Omental fat pad (tissue), 3 donors: ENCODE measurements at regions not wholly inside any gene's neighbourhood (a gene's known extent, or its start where the extent isn't known, plus 50 kb on each side); places are given as distances from the start of the nearest gene placed in this dataset.

ENCODE experiments used
- ATAC-seq: fragments of 150-250 bp; one replicate; pipeline ENCODE4 v1.9.1; 2016; ENCODE audit warnings: mild to moderate bottlenecking, moderate library complexity; ENCODE audit not compliant: low FRiP score
- DNase-seq: peaks from one replicate; pipeline ENCODE4 v3.0.0-alpha.2; 2019; ENCODE audit warnings: low spot score
- TF ChIP-seq, protein P1 (sequence below), 3 donors: fragments of 450-650 bp; IDR thresholded peaks; one replicate each; pipeline ENCODE4 v1.5.1; 2016 to 2017; ENCODE audit warnings: antibody characterized with exemption in 3 of 3, mild to moderate bottlenecking in 3 of 3, moderate library complexity in 2 of 3

DNA sequence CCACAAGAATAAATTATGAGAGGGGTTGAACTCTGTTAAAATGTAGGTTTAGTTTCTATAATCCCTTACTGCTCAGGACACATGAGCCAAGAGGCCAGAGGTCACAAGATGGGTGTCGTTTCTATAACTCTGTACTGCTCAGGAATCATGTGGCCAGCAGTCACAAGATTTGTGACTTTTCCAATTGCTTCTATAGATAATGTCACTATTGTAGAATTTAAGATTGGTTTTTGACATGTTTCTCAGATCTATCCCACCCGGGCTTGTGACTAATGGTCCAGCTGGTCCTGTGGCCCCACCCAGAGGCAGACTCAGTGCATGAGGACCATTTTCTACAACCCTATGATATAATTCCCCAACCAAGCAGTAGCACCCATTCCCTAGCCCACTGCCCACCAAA, 662.0 kb upstream of the KLF12 start:
- ATAC-seq, result no peak

GRCh38 chr13:74795526-74795925, 661.3 kb upstream of the KLF12 start:
- TF ChIP-seq, protein P1, sequence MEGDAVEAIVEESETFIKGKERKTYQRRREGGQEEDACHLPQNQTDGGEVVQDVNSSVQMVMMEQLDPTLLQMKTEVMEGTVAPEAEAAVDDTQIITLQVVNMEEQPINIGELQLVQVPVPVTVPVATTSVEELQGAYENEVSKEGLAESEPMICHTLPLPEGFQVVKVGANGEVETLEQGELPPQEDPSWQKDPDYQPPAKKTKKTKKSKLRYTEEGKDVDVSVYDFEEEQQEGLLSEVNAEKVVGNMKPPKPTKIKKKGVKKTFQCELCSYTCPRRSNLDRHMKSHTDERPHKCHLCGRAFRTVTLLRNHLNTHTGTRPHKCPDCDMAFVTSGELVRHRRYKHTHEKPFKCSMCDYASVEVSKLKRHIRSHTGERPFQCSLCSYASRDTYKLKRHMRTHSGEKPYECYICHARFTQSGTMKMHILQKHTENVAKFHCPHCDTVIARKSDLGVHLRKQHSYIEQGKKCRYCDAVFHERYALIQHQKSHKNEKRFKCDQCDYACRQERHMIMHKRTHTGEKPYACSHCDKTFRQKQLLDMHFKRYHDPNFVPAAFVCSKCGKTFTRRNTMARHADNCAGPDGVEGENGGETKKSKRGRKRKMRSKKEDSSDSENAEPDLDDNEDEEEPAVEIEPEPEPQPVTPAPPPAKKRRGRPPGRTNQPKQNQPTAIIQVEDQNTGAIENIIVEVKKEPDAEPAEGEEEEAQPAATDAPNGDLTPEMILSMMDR (IDR thresholded peaks at IDR 0.05), result no peak
- DNase-seq (no peak), ATAC-seq (no peak)

More for the DNA sequence above, 662.0 kb upstream of the KLF12 start:
- TF ChIP-seq, protein P1 (IDR thresholded peaks at IDR 0.05), result no peak
- no peak for DNase-seq

DNA sequence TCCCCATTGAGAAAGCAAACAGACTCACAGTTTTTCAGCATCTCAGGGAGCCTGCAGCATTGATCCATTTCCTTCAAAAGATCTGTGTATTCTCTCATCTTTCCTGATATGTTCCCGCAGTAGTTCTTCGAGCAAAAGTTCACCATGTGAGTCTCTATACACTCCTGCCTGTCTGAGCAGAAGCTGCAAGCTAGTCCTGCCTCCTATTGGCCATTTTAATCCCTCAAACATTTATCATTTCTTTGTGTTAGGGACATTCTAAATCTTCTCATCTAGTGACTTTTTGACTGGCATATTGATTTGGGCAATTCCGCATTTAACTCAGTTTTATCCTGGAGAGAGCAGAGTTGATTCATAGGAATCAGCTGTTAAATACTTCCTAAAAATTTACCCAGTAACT, 660.4 kb upstream of the KLF12 start:
- DNase-seq (no peak), ATAC-seq (no peak)
- TF ChIP-seq, protein P1 (IDR thresholded peaks at IDR 0.05), result no peak

GRCh38 chr13:74794147-74794546, 659.9 kb upstream of the KLF12 start:
- ATAC-seq (no peak), DNase-seq (no peak)
- TF ChIP-seq, protein P1 (IDR thresholded peaks at IDR 0.05), result no peak

GRCh38 chr13:74784959-74785358, 650.8 kb upstream of the KLF12 start:
- ATAC-seq (no peak), DNase-seq (no peak)
- TF ChIP-seq, protein P1 (IDR thresholded peaks at IDR 0.05), result no peak

- no peak for DNase-seq
- TF ChIP-seq, protein P1 (IDR thresholded peaks at IDR 0.05), result no peak
- no peak for ATAC-seq
Observed at GRCh38 chr13:74778946-74779345, 644.7 kb upstream of the KLF12 start.

GRCh38 chr13:74778087-74778486, 643.9 kb upstream of the KLF12 start:
- no peak for ATAC-seq

More at GRCh38 chr13:74778087-74778486, 643.9 kb upstream of the KLF12 start:
- TF ChIP-seq, protein P1 (IDR thresholded peaks at IDR 0.05), result no peak
- no peak for DNase-seq
